Ascending aorta (tissue), 2 donors: ENCODE measurements at regions not wholly inside any gene's neighbourhood (a gene's known extent, or its start where the extent isn't known, plus 50 kb on each side); places are given as distances from the start of the nearest gene placed in this dataset.

ENCODE experiments used
- DNase-seq, 2 donors: peaks; one replicate each; pipeline ENCODE4 v3.0.0-alpha.2; 2019; ENCODE audit warnings: low spot score in 2 of 2
- H3K27ac ChIP-seq, 2 donors: fragments of 200-600 bp; sonication (generic); one replicate each; pipeline ENCODE4 v1.5.1; 2016 to 2017; ENCODE audit warnings: mild to moderate bottlenecking in 1 of 2
- H3K27me3 ChIP-seq: fragments of 200-600 bp; sonication (generic); one replicate; pipeline ENCODE4 v1.5.1; 2017
- H3K36me3 ChIP-seq, 2 donors: fragments of 200-600 bp; sonication (generic); one replicate each; pipeline ENCODE4 v1.5.1; 2016
- H3K4me1 ChIP-seq, 2 donors: fragments of 200-600 bp; sonication (generic); one replicate each; pipeline ENCODE4 v1.5.1; 2016 to 2017; ENCODE audit warnings: mild to moderate bottlenecking in 1 of 2
- H3K4me3 ChIP-seq, 2 donors: fragments of 200-600 bp; sonication (generic); one replicate each; pipeline ENCODE4 v1.5.1; 2016 to 2017; ENCODE audit warnings: mild to moderate bottlenecking in 1 of 2
- H3K9me3 ChIP-seq, 2 donors: fragments of 200-600 bp; sonication (generic); one replicate each; pipeline ENCODE4 v1.5.1; 2016
- intact Hi-C: fragments of 100-400 bp; cut with DNase I; formaldehyde crosslinking; loops from one replicate; pipeline ENCODE4 v1.15.1; 2023
- TF ChIP-seq, protein P1 (sequence below), 3 experiments: fragments of 200-600 bp in 2 of 3; fragments of 450-650 bp in 1 of 3; sonication (generic) in 2 of 3; IDR thresholded peaks; one replicate each; pipeline ENCODE4 v1.5.1; 2016 to 2019; ENCODE audit warnings: antibody characterized with exemption in 3 of 3, mild to moderate bottlenecking in 1 of 3, moderate library complexity in 1 of 3

DNA sequence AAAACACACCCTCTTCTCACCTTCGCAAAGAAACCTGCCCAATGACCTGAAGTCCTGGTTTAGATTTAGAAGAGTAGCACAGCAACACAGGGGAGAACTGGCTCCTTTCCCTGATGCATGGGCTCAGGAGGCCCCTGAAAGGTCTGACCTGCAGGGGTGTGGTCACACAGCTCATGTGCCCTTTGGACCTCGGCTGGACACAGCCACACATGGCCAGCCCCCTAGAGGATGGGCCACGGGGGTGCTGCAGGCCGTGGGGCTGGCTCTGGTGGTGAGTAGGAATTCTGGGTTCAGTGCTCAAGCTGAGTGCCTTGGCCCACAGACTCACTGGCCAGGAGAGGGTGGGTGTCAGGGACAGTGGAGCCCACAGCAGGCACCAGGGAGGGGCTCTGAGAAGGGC is 118.5 kb upstream of the ADCY1 start:
- H3K4me3 ChIP-seq = no peak overlapping the region
- TF ChIP-seq, protein P1, sequence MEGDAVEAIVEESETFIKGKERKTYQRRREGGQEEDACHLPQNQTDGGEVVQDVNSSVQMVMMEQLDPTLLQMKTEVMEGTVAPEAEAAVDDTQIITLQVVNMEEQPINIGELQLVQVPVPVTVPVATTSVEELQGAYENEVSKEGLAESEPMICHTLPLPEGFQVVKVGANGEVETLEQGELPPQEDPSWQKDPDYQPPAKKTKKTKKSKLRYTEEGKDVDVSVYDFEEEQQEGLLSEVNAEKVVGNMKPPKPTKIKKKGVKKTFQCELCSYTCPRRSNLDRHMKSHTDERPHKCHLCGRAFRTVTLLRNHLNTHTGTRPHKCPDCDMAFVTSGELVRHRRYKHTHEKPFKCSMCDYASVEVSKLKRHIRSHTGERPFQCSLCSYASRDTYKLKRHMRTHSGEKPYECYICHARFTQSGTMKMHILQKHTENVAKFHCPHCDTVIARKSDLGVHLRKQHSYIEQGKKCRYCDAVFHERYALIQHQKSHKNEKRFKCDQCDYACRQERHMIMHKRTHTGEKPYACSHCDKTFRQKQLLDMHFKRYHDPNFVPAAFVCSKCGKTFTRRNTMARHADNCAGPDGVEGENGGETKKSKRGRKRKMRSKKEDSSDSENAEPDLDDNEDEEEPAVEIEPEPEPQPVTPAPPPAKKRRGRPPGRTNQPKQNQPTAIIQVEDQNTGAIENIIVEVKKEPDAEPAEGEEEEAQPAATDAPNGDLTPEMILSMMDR (IDR thresholded peaks at IDR 0.05) = no peak
- no peaks in the 10 kb centered on the region for H3K27me3 ChIP-seq
- DNase-seq = no peak
- no peak overlapping the region for H3K27ac ChIP-seq
- H3K9me3 ChIP-seq = no peaks in the 10 kb centered on the region
- H3K36me3 ChIP-seq = no peaks in the 10 kb centered on the region
- intact Hi-C loops = no loop called here
- no peaks in the 10 kb centered on the region for H3K4me1 ChIP-seq

DNA sequence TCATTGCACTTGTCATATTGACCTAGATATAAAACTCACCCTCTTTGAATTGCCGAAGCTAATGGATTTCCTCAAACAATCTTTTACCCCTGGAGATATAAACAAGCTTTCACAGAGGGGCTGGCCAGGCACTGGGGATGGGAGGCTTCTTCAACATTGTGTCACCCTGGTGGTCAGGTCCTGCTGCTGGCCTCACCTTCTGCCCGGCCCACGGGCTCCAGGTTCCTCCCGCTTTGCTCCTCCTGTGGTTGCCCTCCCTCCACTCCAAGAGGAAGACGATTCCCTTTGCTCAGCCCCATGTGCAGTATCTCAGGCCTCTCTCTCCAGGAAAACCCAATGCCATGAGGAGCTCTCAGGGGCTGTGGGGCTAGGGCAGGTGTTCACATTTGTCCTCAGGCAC is 118.1 kb upstream of the ADCY1 start:
- Histone ChIP-seq H3K9me3 (no peaks in the 10 kb centered on the region), H3K27ac (no peak overlapping the region), H3K27me3 (no peaks in the 10 kb centered on the region), H3K4me3 (no peak overlapping the region), H3K36me3 (no peaks in the 10 kb centered on the region), H3K4me1 (no peaks in the 10 kb centered on the region)
- DNase-seq = no peak
- TF ChIP-seq, protein P1 (IDR thresholded peaks at IDR 0.05) = no peak
- intact Hi-C loops = no loop called here

DNA sequence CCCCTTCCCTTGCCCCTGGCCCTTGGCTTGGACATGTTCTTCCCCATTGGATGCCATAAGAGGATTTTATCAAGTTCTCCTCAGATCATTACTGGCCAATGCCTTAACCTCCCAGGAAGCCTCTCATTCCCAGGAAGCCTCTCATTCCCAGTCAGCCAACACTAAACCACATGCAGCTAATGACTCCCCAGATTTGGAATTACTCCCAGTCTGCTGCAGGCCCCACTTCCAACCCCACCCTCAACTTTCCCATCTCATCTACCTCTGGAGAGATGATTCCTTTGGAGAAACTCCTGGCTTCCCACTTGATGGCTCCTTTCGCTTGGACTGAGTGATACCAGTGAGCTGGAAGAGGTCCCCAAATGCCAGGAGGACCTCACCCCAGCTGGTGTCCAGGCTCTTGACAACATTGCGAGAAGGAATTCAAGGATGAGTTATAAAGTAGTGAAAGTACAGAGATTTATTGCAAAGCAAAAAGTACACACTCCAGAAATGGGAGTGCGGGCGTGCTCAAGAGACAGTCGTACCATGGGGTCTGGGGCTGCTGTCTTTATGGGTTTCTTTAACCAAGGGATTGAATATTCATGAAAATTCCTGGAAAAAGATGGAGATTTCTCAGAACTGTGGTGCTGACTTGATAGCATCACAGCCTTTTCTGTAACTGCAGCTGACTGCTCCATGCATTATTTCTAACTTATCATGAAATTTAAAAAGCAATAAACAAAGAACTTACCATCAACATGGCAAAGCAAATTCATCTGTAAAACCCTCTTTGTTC is 117.2 kb upstream of the ADCY1 start:
- intact Hi-C loops = no loop called here
- Histone ChIP-seq H3K4me3 (no peak overlapping the region), H3K36me3 (no peaks in the 10 kb centered on the region), H3K27me3 (no peaks in the 10 kb centered on the region), H3K27ac (no peak overlapping the region), H3K9me3 (no peaks in the 10 kb centered on the region), H3K4me1 (no peaks in the 10 kb centered on the region)
- no peak for DNase-seq
- TF ChIP-seq, protein P1 (IDR thresholded peaks at IDR 0.05) = no peak

DNA sequence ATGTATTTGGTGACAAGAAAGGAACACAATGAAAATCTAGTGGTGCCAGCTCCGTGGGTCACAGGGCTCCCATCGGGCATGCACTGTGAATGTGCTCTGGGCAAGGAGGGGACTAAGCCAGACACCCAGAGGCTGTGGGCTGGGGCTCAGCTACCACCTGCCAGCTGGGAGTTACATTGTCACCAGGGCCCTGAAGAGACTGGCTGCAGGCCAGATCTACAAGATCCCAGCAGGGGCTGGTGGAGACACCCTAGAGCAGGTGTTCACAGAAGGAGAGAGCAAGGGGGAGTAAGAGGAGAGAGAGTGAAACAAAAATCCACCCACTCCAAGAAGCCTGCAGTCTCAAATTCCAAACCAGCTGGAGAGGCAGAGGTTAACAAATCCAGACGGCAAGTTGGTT is 116.6 kb upstream of the ADCY1 start:
- H3K9me3 ChIP-seq = no peaks in the 10 kb centered on the region
- no peaks in the 10 kb centered on the region for H3K27me3 ChIP-seq
- H3K36me3 ChIP-seq = no peaks in the 10 kb centered on the region
- H3K27ac ChIP-seq = no peak overlapping the region
- no peak for DNase-seq
- intact Hi-C loops = no loop called here
- TF ChIP-seq, protein P1 (IDR thresholded peaks at IDR 0.05) = no peak
- H3K4me1 ChIP-seq = no peaks in the 10 kb centered on the region
- no peak overlapping the region for H3K4me3 ChIP-seq

DNA sequence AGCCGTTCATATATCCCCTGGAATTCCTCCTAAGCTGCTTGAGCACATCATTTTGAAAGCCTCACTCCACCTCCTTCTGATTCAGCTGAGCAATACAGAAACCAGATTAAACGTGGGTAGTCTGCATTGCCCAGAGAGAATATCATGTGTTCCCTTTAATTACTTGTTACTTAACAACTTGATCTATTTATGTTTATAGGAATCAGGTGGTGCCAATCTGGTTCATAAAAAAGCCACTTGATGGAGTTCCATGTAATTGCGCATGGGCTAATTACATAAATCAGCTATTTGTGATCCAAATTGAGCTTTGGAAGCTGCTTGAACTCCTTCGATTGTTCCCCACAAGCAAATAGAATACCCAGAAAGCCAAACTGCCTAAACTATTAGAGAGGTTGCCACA is 114.7 kb upstream of the ADCY1 start:
- no peak overlapping the region for H3K27ac ChIP-seq

More for the DNA sequence above, 114.7 kb upstream of the ADCY1 start:
- TF ChIP-seq, protein P1 (IDR thresholded peaks at IDR 0.05) = no peak
- Histone ChIP-seq H3K4me1 (no peaks in the 10 kb centered on the region), H3K9me3 (no peaks in the 10 kb centered on the region), H3K36me3 (no peaks in the 10 kb centered on the region), H3K27me3 (no peaks in the 10 kb centered on the region), H3K4me3 (no peak overlapping the region)
- intact Hi-C loops = no loop called here
- no peak for DNase-seq
